AML-193 (cell line): ENCODE measurements at regions not wholly inside any gene's neighbourhood (a gene's known extent, or its start where the extent isn't known, plus 50 kb on each side); places are given as distances from the start of the nearest gene placed in this dataset.

Experiments
- DNase-seq, 2 experiments: peaks; one replicate each; lab custom pipeline; 2025; lab: John Stamatoyannopoulos, UW

DNA sequence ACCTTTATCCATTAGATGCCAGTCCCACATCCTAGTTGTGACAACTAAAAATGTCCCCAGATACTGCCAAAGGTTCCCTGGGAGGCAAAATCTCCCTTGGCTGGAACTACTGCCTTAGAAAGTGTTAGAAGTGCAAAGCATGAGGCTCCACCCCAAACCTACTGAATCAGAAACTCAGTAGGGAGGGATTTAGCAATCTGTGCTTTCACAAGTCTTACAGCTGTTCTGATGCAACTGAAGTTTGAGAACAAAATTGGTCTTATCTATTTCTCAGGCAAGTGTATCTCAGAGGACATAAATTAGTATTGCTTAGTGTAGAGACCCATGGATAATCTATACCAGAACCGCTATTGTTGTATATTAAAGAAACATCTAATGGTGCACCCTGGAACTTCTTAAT is 70.2 kb downstream of the CLDN1 start:
- DNase-seq: peak in 1 of 2 experiments; percentile 21

DNA sequence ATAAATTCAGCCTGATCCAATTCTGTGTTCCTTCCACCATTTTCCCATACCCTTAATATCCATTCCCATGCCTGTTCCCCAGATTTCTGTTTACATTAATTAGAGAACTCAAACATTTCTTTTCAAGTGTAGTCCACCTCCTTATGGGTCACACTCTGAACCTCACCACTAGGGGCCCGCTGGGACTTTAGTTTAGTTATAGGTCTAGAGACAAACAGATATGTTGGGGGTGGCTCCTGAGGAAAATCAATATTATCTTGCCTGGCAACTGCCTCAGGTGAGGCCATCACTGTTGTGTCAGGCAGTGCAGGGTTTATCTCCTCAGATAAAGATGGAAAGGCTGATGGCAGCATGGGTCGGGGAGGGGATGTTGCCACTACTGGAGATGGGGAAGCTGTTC is 72.8 kb downstream of the CLDN1 start:
- no peak for DNase-seq

DNA sequence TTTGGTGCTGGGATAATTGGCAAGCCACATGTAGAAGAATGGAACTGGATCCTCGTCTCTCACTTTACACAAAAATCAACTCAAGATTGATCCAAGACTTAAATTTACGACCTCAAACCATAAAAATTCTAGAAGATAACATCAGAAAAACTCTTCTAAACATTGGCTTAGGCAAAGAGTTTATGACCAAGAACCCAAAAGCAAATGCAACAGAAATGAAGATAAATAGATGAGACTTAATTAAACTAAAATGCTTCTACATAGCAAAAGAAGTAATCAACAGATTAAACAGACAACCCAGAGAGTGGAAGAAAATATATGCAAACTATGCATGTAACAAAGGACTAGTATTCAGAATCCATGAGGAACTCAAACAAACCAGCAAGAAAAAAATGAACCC is 80.1 kb downstream of the CLDN1 start:
- no peak for DNase-seq

DNA sequence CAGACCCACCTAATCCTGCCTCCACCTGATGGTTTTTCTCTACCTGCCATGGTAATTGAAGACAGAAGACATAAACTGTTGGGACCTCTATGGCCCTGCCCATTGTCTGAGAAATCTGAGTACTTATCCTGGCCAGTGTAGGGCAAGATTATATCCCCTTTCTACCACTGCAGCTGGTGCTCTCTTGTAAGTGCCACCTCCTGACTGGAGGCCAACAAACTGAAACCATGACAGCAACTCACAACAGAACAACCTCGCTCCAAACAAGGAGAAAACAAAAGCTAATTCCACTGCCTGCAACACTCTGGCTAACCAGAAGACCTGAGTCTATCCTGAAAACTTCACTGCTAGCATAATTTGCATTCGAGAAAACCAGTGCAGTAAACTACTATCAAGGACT is 82.9 kb downstream of the CLDN1 start:
- DNase-seq: no peak

DNA sequence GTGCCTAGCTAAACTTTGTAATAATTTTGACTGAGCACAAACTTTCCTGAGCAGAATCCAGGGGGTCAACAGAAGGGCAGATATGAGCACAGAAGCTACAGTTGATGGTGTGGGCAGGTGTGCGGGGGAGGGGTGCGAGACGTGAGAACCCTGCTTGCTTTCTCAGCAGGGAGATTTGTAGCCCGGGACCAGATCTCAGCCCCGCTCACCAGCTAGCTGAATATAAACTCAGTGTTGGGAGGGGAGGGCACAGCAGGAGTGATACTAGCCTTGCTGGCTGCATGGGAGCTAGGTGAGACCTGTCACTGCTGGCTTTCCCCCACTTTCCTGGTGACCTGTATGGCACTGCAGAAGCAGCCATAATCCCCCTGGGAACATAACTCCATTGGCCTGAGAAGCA is 83.4 kb downstream of the CLDN1 start:
- no peak for DNase-seq

DNA sequence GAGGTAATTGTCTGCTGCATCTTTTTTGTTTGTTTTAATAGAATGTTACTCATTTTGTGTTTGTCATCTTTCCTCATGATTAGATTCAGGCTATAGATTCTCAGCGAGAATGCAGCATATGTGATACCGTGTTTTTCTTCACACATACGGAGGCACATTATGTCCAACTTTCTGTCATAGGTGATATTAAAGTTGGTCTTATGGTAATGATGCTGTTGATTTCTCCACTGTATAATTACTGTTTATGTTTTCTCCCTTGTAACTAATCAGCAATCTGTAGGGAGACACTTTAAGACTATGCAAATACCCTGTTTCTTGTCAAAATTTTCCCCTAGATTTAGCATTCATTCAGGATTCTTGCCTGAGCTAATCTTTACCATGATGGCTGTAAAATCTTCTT is 87.6 kb downstream of the CLDN1 start:
- DNase-seq: no peak

DNA sequence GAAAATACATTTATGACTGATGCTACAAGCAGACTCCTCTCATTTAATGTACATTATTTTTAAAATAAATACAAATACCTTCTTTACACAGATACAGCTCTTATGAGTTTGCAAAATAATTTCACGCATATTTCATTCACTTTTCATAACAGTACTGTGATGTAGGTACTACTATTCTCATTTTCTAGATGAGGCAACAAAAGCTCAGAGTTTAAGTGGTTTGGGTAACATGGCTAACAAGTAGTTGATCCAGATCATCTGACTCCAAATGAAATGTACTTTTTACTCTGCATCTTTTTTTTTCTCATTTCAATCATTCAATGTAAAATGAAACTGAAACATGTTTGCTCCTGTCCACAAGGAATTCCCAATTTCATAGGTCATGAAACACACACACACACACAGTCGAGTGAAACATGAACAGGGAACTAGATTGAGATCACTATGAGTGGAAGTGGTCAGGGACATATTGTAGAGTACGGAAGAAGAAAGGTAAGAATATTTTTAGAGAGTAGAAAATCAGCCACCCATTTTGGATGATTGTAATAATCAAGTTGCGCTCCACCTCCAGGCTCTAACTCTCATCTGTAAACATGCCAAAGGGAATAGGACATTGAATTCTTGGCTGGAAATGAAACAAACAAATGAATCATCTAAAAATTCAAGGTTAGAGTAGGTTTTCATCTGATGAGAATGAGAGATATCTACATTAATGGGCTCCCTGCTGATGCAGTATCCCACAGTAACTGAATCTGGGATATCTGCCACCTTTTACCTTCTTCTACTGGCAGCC is 92.4 kb downstream of the CLDN1 start:
- DNase-seq: no peak

DNA sequence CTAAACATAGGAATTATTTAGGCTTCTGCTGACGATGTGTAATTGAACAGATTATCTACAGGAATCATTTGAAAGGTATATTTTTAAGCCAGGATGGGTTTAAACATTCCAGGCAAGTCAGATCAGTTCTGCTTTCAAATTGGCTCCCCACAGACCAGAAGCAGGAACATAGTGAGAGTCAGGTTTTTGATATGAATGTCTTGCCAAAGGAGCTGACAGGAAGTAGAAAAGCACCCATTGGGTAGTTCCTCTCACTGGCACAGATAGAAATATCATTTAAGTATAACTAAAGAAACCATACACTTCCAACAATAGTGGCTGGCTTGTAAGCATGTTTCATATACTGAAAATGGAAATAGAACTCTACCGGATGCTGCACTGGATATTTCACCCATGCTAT is 95.2 kb downstream of the CLDN1 start:
- DNase-seq: no peak

DNA sequence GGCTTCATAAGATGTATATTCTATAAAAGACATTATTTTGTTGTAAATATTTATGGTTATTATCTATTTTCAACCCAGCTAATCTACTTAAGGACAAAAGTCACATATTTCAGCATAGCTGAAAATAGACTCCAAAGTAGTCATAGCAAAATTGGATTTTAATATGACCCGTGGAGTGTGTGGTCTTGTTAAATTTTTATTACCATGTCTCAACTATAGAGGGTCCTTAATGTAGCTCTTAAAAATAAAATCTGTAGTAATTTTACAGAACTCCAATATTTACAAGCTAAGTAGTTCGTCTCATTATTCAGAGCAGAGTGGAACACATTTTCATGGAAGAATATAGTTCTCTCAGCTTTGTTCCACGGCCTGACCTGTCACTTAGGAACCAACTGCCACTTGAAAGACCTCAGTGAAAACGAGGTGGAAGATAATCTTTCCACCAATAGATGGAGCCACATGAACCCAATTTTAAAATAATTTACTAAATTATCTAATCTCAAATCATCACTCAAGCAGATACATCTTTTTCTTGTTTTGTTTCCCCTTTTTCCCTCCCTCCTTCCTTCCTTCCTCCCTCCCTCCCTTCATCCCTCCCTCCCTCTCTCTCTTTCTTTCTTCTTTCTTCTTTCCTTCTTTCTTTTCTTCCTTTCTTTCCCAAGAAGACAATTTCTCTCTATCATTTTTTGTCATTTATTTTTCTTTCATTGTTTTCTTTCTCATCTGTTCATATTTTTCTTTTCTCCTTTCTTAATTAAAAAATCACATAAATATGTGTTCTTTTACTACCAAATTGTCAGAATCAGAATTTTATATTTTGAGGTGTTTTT is 97.2 kb downstream of the CLDN1 start:
- DNase-seq: peak; percentile 47 to 67

DNA sequence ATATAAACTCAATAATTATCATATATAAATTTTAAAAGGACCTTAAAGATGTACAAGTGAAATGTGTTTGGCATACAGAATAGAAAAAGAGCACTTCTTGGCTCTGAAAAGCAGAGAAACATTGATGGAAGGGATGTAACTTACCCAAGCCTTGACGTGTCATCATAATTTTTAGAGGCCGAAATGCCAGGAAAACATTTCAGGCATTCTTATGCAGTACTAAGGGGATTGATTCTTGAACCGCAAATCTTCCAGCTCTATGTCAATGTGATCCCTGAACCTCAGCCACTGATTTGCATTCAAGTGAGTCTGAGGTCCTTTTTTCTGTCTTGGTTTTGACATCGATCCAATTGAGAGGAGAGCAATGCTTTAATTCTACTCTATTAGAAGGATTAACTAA is 97.8 kb downstream of the CLDN1 start:
- no peak for DNase-seq

DNA sequence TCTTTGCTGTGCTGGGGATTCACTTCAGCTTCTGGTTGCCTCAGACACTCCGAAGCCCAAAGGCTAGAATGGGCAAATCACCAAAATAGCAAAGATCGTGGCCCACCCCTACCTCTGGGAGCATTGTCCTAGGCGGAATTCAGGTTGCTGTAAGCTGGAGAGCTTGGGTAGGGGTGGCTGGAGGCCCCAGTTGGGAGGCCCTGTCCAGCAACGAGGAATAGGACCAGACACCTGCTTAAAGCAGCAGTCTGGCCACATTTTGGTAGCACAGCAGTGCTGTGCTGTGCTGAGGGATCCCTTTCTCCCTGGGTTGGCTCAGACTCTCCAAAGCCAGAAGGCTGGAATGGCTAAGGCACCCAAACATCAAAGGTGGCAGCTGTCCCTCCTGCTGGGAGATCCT is 99.3 kb downstream of the CLDN1 start:
- DNase-seq: no peak

DNA sequence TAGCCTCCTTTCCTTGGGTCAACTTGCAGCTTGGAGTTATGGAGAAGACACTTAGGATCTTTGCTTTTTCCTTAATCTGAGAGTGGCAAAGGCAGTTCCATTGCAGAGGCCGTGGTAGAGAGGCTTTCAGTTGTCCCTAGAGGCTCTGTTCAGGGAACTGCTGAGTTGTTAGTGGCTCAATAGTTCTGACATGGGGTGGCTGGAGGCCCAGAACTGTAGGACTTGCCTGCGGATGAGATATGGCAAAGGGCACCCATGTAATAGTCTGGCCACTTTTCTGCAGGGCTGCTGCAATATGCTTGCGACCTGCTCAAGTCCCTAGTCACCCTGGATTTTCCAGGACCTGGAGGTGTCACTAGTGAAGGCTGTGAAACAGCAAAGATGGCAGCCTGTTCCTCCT is 99.9 kb downstream of the CLDN1 start:
- no peak for DNase-seq

DNA sequence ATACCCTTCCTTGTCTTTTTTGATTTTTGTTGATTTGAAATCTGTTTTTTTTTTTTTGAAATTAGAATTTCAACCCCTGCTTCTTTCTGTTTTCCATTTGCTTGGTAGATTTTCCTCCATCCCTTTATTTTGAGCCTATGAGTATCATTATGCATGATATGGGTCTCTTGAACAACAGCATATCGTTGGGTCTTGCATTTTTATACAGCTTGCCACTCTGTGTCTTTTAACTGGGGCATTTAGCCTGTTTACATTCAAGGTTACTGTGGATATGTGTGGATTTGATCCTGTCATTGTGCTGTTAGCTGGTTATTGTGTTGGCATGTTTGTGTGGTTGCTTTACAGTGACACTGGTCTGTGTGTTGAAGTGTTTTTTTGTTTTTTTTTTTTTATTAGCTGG is 99.7 kb upstream of the P3H2 start:
- no peak for DNase-seq

DNA sequence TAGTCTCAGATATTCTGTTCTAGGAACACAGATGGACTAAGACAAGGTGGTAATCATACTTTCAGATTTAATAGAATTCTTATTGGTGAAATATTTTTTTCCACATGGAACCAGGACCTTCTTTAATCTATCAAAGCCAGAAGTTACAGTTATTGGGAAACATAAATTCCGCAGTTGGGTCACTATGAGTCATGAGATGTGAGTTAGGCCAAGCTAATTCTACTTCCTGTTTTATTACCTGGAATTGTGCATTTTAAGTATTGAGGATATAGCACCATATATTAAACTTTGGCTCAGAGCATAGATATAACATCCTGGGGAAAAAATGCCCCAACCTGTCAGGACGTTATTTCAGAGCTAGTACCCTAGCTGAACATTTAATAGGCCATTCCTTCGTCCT is 96.4 kb upstream of the P3H2 start:
- DNase-seq: peak; percentile 19 to 32

DNA sequence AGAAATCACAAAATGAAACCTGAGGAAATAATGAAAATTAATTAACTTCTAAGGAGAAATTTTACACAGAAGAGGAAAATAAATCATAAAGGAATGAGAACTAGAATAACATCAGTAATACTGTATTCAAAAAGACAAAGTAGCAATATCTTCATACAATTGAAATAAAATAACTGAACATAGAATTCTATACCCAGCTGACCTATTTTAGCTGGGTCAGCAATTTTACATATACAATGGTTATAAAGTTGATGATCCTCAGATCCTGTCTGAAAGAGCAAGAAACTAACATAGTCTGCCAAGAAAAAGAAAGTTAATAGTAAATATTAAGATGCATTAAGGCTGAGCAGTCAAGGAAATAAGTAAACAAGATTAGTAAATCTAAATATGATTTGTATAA is 93.0 kb upstream of the P3H2 start:
- no peak for DNase-seq

DNA sequence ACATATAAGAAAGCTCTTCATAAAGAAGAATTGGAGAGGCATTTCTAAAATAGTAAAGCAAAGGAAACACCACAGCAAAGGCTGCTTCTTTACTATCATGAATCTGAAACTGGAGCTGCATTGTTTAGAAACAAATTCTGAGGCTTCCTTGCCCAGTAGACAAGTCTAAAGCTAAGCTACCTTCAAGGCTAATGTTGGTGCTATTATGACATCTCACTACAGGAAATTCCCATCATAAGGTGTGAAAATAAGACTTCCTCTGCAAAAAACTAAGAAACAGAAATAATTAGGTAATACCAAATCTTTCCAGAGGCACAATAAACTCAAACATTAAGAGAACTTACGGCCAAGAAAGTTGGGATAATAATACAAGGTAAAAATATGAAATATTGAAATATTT is 89.9 kb upstream of the P3H2 start:
- DNase-seq: no peak

DNA sequence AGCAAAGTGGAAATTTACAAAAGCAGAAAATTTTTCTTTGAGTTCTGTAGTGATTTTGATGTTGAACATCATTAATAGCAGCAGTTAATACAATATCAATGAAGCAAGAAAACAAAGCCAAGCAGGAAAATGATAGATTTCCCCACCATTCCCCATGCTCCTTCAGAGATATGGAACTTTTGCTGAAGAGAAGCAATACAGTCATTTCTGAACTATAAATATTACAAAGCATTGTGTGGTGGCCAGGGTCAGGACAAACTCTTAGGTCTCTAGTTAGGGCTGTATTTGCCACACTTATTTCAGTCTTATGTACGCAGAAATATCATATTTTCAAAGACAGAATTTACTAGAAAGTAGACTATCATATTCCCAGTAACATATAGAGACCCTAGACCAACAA is 88.8 kb upstream of the P3H2 start:
- DNase-seq: no peak

DNA sequence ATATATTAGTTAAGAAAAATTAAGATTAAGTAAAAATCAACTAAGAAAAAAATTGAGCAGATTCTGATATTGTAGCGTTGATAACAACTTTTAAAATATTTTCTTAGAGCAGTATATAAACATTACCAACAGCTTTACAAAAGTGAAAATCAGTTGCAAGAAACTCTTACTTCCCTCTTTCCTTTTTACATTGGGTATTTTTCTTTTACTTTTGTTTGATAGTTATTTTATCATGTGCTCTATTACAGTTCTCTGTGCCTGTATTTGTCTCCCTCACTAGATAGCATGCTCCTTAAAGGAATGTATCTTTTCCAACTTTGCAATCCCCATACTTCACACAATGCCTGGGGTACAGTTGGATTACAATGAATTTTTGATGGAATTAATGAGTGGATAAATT is 87.5 kb upstream of the P3H2 start:
- no peak for DNase-seq

DNA sequence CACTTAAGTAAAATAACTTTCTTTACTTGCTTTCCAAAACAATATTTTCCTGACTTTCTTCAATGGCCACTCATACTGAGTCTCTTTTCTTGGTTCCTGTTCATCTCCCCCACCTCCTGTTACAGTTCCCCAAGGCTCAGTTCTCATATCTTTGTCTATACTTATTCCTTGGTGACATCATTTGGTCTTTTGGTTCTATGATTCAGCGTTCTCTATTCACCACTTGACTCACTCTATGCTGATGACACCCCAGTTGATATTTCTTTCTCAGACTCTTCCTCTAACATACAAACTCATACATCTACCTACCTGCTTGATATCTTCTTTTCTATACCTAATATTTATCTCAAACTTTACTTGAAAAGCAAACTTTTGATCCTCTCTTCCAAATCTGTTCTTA is 85.0 kb upstream of the P3H2 start:
- DNase-seq: no peak

DNA sequence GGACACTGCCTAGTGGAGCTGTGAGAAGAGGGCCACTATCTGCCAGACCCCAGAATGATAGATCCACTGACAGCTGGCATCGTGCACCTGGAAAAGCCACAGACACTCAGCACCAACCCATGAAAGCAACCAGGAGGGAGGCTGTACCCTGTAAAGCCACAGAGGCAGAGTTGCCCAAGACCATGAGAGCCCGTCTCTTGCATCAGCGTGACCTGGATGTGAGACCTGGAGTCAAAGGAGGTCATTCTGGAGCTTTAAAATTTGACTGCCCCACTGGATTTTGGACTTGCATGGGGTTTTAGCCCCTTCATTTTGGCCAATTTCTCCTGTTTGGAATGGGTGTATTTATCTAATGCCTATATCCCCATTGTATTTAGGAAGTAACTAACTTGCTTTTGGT is 83.5 kb upstream of the P3H2 start:
- DNase-seq: no peak

DNA sequence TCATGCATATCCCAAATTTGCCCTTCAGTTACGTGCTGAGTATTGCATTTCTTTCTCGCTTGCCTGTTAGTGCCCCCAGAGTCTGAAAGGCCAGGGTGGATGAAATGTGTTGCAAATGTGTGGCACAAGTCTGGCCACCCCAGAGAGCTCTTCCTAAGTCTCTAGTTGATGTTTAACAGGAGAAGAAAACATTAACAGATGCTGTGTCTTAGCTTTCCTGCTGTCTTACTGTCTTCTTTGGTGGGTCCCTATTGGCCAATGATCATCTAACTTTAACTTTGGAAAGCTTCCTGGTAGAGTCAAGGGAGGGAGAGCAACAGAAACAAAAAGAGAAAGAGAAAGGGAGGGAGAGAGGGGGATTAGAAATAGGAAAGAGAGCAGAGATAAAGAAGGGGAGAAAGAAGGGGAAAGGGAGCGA is 76.7 kb upstream of the P3H2 start:
- DNase-seq: no peak

DNA sequence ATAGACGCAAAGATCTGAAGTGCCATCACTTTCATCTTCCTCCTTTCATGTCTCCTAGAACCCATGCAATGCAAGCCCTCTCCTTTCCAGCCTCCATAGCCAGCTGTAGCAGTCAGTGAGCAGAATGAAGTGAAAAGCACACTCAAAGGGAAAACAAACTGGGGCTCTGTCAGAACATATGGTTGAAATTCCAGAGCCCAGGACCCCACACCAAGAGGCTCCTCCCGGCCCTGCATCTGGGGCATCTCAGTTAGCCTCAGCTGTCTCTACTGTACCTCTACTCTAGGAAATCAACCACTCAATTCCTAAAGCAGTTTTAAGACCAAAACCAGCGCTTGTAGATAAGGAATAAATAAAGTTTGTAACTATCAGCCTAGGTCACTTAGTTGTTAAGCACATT is 73.8 kb upstream of the P3H2 start:
- DNase-seq: no peak

DNA sequence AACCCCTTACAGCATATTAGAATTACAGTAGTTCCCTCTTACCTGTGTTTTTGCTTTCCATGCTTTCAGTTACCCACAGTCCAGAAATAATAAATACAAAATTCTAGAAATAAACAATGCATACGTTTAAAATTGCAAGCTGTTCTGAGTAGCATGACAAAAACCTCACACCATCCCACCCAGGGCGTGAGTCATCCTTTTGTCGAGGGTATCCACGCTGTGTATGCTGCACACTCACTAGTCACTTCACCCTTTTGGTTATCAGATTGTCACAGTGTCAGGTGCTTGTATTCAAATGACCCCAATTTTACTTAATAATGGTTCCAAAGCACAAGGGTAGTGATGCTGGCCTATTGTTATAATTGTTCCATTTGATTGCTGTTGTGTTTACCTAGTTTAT is 72.5 kb upstream of the P3H2 start:
- DNase-seq: no peak

DNA sequence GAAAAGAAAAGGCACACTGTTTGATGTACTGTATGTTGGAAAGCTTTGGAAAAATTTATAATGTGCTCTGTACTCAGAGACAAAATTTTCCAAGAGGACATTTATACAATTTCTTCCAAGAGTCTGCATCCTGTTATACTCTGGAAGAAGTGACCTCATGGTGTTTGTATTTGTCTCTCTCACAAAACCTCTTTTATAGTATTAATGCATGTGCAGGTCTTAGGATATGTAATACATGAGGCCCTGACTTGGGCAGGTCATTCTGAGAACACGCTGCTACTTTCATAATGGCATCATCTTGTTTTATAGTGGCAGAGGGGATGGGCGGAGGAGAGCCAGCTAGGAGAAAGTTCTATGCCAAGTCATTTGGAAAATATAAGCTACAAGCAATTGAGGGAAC is 72.0 kb upstream of the P3H2 start:
- no peak for DNase-seq
